ENCODE measurements at regions not wholly inside any gene's neighbourhood (a gene's known extent, or its start where the extent isn't known, plus 50 kb on each side); places are given as distances from the start of the nearest gene placed in this dataset.
A peak's percentile ranks its signal among the peaks of the same experiment; 100 is the strongest.

DNA sequence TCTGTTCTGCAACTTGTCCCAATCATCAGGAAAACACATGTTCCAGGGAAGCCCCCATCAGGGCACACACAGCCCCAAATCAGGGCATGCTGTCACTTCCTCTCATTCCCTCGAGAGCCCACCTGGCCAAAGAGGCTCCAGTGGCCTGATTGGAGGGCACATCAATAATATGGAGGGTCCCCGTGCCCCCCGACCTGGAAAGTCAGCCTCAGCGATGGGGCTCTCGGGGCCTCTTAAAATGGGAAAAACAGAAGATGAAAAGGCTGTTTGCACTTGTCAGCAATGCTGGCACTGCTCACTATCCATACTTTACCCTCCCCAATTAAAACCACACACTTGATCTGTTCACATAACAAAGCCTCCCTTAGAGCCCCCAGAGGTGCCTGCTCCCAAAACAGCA is 172.9 kb upstream of the NSMCE3 start:
- Histone ChIP-seq H3K27ac (ENCODE audit: low read depth in 1 of 2, low read length in 1 of 2) (no peak overlapping the region), H3K27me3 (ENCODE audit: control insufficient read depth in 3 of 3, insufficient read depth in 3 of 3, low read length in 2 of 3) (no peaks in the 10 kb centered on the region), H3K4me3 (no peak overlapping the region), H3K4me1 (ENCODE audit: control insufficient read depth in 5 of 5, insufficient read depth in 5 of 5, low read length in 5 of 5) (no peaks in the 10 kb centered on the region), H3K36me3 (ENCODE audit: control insufficient read depth in 4 of 4, insufficient read depth in 4 of 4, low read length in 4 of 4) (no peaks in the 10 kb centered on the region), H3K9ac (ENCODE audit: insufficient read depth in 1 of 2, low read length in 2 of 2) (no peak overlapping the region), H3K9me3 (ENCODE audit: control insufficient read depth in 4 of 4, insufficient read depth in 3 of 4, low read length in 3 of 4) (peaks cover 0 to 2% (median 0%) of the 10 kb centered on the region in 4 donors)
- TF ChIP-seq, protein P1, sequence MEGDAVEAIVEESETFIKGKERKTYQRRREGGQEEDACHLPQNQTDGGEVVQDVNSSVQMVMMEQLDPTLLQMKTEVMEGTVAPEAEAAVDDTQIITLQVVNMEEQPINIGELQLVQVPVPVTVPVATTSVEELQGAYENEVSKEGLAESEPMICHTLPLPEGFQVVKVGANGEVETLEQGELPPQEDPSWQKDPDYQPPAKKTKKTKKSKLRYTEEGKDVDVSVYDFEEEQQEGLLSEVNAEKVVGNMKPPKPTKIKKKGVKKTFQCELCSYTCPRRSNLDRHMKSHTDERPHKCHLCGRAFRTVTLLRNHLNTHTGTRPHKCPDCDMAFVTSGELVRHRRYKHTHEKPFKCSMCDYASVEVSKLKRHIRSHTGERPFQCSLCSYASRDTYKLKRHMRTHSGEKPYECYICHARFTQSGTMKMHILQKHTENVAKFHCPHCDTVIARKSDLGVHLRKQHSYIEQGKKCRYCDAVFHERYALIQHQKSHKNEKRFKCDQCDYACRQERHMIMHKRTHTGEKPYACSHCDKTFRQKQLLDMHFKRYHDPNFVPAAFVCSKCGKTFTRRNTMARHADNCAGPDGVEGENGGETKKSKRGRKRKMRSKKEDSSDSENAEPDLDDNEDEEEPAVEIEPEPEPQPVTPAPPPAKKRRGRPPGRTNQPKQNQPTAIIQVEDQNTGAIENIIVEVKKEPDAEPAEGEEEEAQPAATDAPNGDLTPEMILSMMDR (IDR thresholded peaks at IDR 0.05; ENCODE audit: control extremely low read depth, extremely low read depth): no peak
- WGBS, 2 donors: 86 to 88% methylated on average over 5 of the region's 5 CpGs
- DNase-seq: no peak
- no peak for ATAC-seq (ENCODE audit: insufficient read depth, low FRiP score)

DNA sequence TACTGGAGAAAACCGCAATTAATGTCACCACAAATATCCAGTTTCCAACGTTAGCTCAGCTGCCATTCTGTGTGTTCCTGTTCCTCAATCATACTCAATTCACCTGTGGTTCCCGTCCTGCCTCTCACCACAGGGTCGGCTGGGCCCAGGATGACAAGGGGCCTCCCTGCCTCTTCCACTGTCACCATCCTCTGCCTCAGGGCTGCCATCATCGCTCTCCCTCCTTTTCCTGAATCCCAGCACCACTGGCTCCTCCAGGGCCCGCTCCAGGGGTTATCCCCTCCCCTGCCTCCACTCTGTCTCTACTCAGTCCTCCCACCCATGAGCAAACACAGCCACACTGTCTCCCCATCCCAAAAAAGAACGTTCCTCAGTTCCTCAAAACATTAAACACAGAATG is 170.9 kb upstream of the NSMCE3 start:
- no peak overlapping the region for H3K27ac ChIP-seq (ENCODE audit: low read depth in 1 of 2, low read length in 1 of 2)
- no peaks in the 10 kb centered on the region for H3K4me1 ChIP-seq (ENCODE audit: control insufficient read depth in 5 of 5, insufficient read depth in 5 of 5, low read length in 5 of 5)
- H3K9me3 ChIP-seq (ENCODE audit: control insufficient read depth in 4 of 4, insufficient read depth in 3 of 4, low read length in 3 of 4): peaks cover 0 to 2% (median 0%) of the 10 kb centered on the region in 4 donors
- WGBS, 2 donors: 81 to 83% methylated on average over 7 of the region's 7 CpGs
- H3K9ac ChIP-seq (ENCODE audit: insufficient read depth in 1 of 2, low read length in 2 of 2): no peak overlapping the region
- no peaks in the 10 kb centered on the region for H3K27me3 ChIP-seq (ENCODE audit: control insufficient read depth in 3 of 3, insufficient read depth in 3 of 3, low read length in 2 of 3)
- ATAC-seq (ENCODE audit: insufficient read depth, low FRiP score): no peak
- TF ChIP-seq, protein P1 (IDR thresholded peaks at IDR 0.05; ENCODE audit: control extremely low read depth, extremely low read depth): no peak
- H3K36me3 ChIP-seq (ENCODE audit: control insufficient read depth in 4 of 4, insufficient read depth in 4 of 4, low read length in 4 of 4): no peaks in the 10 kb centered on the region
- no peak overlapping the region for H3K4me3 ChIP-seq
- DNase-seq: no peak

DNA sequence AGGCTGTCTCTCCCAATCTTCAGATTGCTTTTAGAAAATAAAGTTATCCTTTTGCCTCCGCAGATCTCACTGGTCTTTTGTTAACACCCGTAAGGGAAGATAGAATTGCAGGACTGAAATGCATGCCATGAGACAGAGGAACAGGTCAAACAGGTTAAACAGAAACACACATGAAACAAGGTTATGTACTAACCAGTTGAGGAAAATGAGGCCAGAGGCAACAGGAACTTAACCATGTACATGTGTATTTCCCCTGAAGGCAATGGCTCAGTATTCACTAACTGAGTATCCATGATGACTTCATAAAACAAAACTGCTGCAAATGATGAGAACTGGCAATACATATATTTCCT is 169.1 kb upstream of the NSMCE3 start:
- Histone ChIP-seq H3K4me3 (no peak overlapping the region), H3K9me3 (ENCODE audit: control insufficient read depth in 4 of 4, insufficient read depth in 3 of 4, low read length in 3 of 4) (peaks cover 0 to 2% (median 0%) of the 10 kb centered on the region in 4 donors), H3K9ac (ENCODE audit: insufficient read depth in 1 of 2, low read length in 2 of 2) (no peak overlapping the region), H3K27me3 (ENCODE audit: control insufficient read depth in 3 of 3, insufficient read depth in 3 of 3, low read length in 2 of 3) (no peaks in the 10 kb centered on the region), H3K27ac (ENCODE audit: low read depth in 1 of 2, low read length in 1 of 2) (no peak overlapping the region), H3K4me1 (ENCODE audit: control insufficient read depth in 5 of 5, insufficient read depth in 5 of 5, low read length in 5 of 5) (no peaks in the 10 kb centered on the region), H3K36me3 (ENCODE audit: control insufficient read depth in 4 of 4, insufficient read depth in 4 of 4, low read length in 4 of 4) (no peaks in the 10 kb centered on the region)
- no peak for ATAC-seq (ENCODE audit: insufficient read depth, low FRiP score)
- 80 to 89% methylated on average over 2 of the region's 2 CpGs for WGBS, 2 donors
- TF ChIP-seq, protein P1 (IDR thresholded peaks at IDR 0.05; ENCODE audit: control extremely low read depth, extremely low read depth): no peak
- peak in 2 of 3 donors; percentile 6 to 51 for DNase-seq

All from lung (tissue), 11 donors.